MCF 10A (cell line): ENCODE measurements at regions not wholly inside any gene's neighbourhood (a gene's known extent, or its start where the extent isn't known, plus 50 kb on each side); places are given as distances from the start of the nearest gene placed in this dataset.

Experiments
- BruUV-seq: library from RNA; stranded (reverse); fragments of 400-500 nt; replicated peaks from 2 replicates; lab custom pipeline; 2021; lab: Mats Ljungman, UMichigan
- CTCF ChIA-PET: fragments of 300-600 bp; sonication (Branson Sonifier 250); formaldehyde crosslinking; extraction: SDS; loops from one replicate; lab custom pipeline; 2021; ENCODE audit warnings: antibody characterized with exemption, inconsistent platforms; lab: Yijun Ruan, JAX
- POLR2A ChIA-PET: fragments of 300-600, 350-650 bp; sonication (Branson Sonifier 250); formaldehyde crosslinking; extraction: SDS; loops from one replicate; lab custom pipeline; 2020; ENCODE audit warnings: antibody characterized with exemption, inconsistent platforms; lab: Yijun Ruan, JAX
- DNase-seq: peaks from one replicate; pipeline ENCODE4 v3.0.0-alpha.2; 2018; ENCODE audit not compliant: unreplicated experiment
- H3K27ac Mint-ChIP-seq: one replicate; pipeline ENCODE4 v1.8.0; 2022; ENCODE audit warnings: mild to moderate bottlenecking, low read depth, mixed read lengths; ENCODE audit not compliant: unreplicated experiment
- H3K27me3 Mint-ChIP-seq: one replicate; pipeline ENCODE4 v1.8.0; 2022; ENCODE audit warnings: mixed read lengths; ENCODE audit not compliant: insufficient read depth, unreplicated experiment
- H3K36me3 Mint-ChIP-seq: one replicate; pipeline ENCODE4 v1.8.0; 2022; ENCODE audit warnings: mild to moderate bottlenecking, moderate library complexity, mixed read lengths; ENCODE audit not compliant: insufficient read depth, unreplicated experiment
- H3K4me1 Mint-ChIP-seq: one replicate; pipeline ENCODE4 v1.8.0; 2022; ENCODE audit warnings: mixed read lengths; ENCODE audit not compliant: insufficient read depth, unreplicated experiment
- H3K4me3 Mint-ChIP-seq: one replicate; pipeline ENCODE4 v1.8.0; 2022; ENCODE audit warnings: mild to moderate bottlenecking, moderate library complexity, mixed read lengths; ENCODE audit not compliant: unreplicated experiment
- H3K9me3 Mint-ChIP-seq: one replicate; pipeline ENCODE4 v1.8.0; 2022; ENCODE audit warnings: mixed read lengths; ENCODE audit not compliant: unreplicated experiment
- CTCF ChIP-seq: fragments of 200-600 bp; IDR thresholded peaks from one replicate; pipeline ENCODE4 v1.8.0; 2022; ENCODE audit warnings: antibody characterized with exemption, mild to moderate bottlenecking; ENCODE audit not compliant: unreplicated experiment
- intact Hi-C: fragments of 100-400 bp; cut with micrococcal nuclease; formaldehyde crosslinking; loops from 2 replicates; pipeline ENCODE4 v1.14.1; 2022

GRCh38 chr11:122226810-122227379 lies 110.9 kb upstream of the BLID start:
- ChIA-PET POLR2A (interaction anchor here (0.6 to 1.0 kb wide), 3 partner anchors 9 to 42 kb away, joined by 3 to 4 read pairs (median 3); no protein-coding TSS in a partner anchor), CTCF (interaction anchor here (0.6 to 3.6 kb wide), 6 partner anchors 8 to 1425 kb away, joined by 3 to 25 read pairs (median 3); no protein-coding TSS in a partner anchor)
- no TSS peak for BruUV-seq

GRCh38 chr11:122224867-122225266 lies 108.9 kb upstream of the BLID start:
- H3K4me1 Mint-ChIP-seq: peaks cover 10% of the 10 kb centered on the region
- intact Hi-C loops: no loop called here
- no peak for TF ChIP-seq CTCF
- no peak for DNase-seq
- ChIA-PET POLR2A (no interaction called here), CTCF (interaction anchor here (0.6 to 3.6 kb wide), 6 partner anchors 9 to 570 kb away, joined by 3 to 25 read pairs (median 4); no protein-coding TSS in a partner anchor)
- peaks cover 7% of the 10 kb centered on the region for H3K9me3 Mint-ChIP-seq
- peaks cover 18% of the 10 kb centered on the region for H3K36me3 Mint-ChIP-seq
- H3K27me3 Mint-ChIP-seq: no peaks in the 10 kb centered on the region
- H3K4me3 Mint-ChIP-seq: no peak overlapping the region
- H3K27ac Mint-ChIP-seq: no peak overlapping the region
- no TSS peak for BruUV-seq

More at GRCh38 chr11:122226810-122227379, 110.9 kb upstream of the BLID start:
- no peak for DNase-seq
- H3K27ac Mint-ChIP-seq: no peak overlapping the region
- no peaks in the 10 kb centered on the region for H3K4me1 Mint-ChIP-seq
- intact Hi-C loops: no loop called here
- H3K36me3 Mint-ChIP-seq: peaks cover 12% of the 10 kb centered on the region
- no peak for TF ChIP-seq CTCF
- no peaks in the 10 kb centered on the region for H3K27me3 Mint-ChIP-seq
- H3K9me3 Mint-ChIP-seq: peaks cover 7% of the 10 kb centered on the region
- H3K4me3 Mint-ChIP-seq: no peak overlapping the region

- Mint-ChIP-seq H3K4me3 (no peak overlapping the region), H3K27me3 (no peaks in the 10 kb centered on the region), H3K4me1 (peaks cover 17% of the 10 kb centered on the region), H3K9me3 (peaks cover 7% of the 10 kb centered on the region), H3K27ac (no peak overlapping the region), H3K36me3 (peaks cover 31% of the 10 kb centered on the region)
- CTCF ChIA-PET: interaction anchor here (0.5 to 2.0 kb wide), 4 partner anchors 284 to 1967 kb away, joined by 3 to 7 read pairs (median 5); no protein-coding TSS in a partner anchor
- TF ChIP-seq CTCF: no peak
- DNase-seq: no peak
- POLR2A ChIA-PET: interaction anchor here (1.1 to 1.2 kb wide), 2 partner anchors 24 to 271 kb away, joined by 3 read pairs; no protein-coding TSS in a partner anchor
- intact Hi-C loops: no loop called here
- BruUV-seq: no TSS peak
Measured at GRCh38 chr11:122220321-122220720, 104.3 kb upstream of the BLID start.

GRCh38 chr11:122219791-122220190 lies 103.8 kb upstream of the BLID start:
- Mint-ChIP-seq H3K4me3 (no peak overlapping the region), H3K27me3 (no peaks in the 10 kb centered on the region), H3K9me3 (peaks cover 7% of the 10 kb centered on the region), H3K36me3 (peaks cover 31% of the 10 kb centered on the region), H3K27ac (no peak overlapping the region), H3K4me1 (peaks cover 18% of the 10 kb centered on the region)
- no peak for DNase-seq
- ChIA-PET CTCF (interaction anchor here (0.6 to 2.0 kb wide), 7 partner anchors 8 to 564 kb away, joined by 3 to 7 read pairs (median 4); no protein-coding TSS in a partner anchor), POLR2A (interaction anchor here (1.1 to 1.2 kb wide), 2 partner anchors 23 to 271 kb away, joined by 3 read pairs; no protein-coding TSS in a partner anchor)
- no TSS peak for BruUV-seq
- TF ChIP-seq CTCF: no peak
- intact Hi-C loops: loop anchor here (10.0 kb wide), 1 partner anchor 145 kb away; no protein-coding TSS in a partner anchor
